HUDEP-2 (cell line): ENCODE measurements at regions not wholly inside any gene's neighbourhood (a gene's known extent, or its start where the extent isn't known, plus 50 kb on each side); places are given as distances from the start of the nearest gene placed in this dataset.

Source experiments
- DNase-seq, 76 experiments: peaks; one replicate each; lab custom pipeline; 2025; ENCODE audit not compliant: unreplicated experiment in 76 of 76; lab: John Stamatoyannopoulos, UW

GRCh38 chr10:131017566-131018285, 293.8 kb downstream of the TCERG1L start:
- DNase-seq: no peak

GRCh38 chr10:131018886-131019500, 292.5 kb downstream of the TCERG1L start:
- no peak for DNase-seq

- DNase-seq: no peak
These were observed 291.8 kb downstream of the TCERG1L start for GRCh38 chr10:131019696-131020095.

- no peak for DNase-seq
These were observed 290.7 kb downstream of the TCERG1L start for GRCh38 chr10:131020775-131021174.

- DNase-seq: no peak
These were observed 290.1 kb downstream of the TCERG1L start for GRCh38 chr10:131021246-131021895.

- no peak for DNase-seq
These were observed 289.6 kb downstream of the TCERG1L start for GRCh38 chr10:131021969-131022368.

GRCh38 chr10:131022369-131022768, 289.2 kb downstream of the TCERG1L start:
- DNase-seq: no peak

- DNase-seq: no peak
These were observed 288.5 kb downstream of the TCERG1L start for GRCh38 chr10:131022981-131023380.

GRCh38 chr10:131024259-131025131, 287.0 kb downstream of the TCERG1L start:
- DNase-seq: no peak

GRCh38 chr10:131025333-131025732, 286.2 kb downstream of the TCERG1L start:
- DNase-seq: no peak

GRCh38 chr10:131027256-131027655, 284.3 kb downstream of the TCERG1L start:
- DNase-seq: no peak

- DNase-seq: no peak
These were observed 280.2 kb downstream of the TCERG1L start for GRCh38 chr10:131031346-131031745.

- DNase-seq: no peak
These were observed 279.0 kb downstream of the TCERG1L start for GRCh38 chr10:131032329-131033165.

GRCh38 chr10:131033166-131034085, 278.1 kb downstream of the TCERG1L start:
- DNase-seq: no peak

GRCh38 chr10:131034451-131034850, 277.1 kb downstream of the TCERG1L start:
- DNase-seq: no peak

- no peak for DNase-seq
These were observed 275.7 kb downstream of the TCERG1L start for GRCh38 chr10:131035779-131036178.

GRCh38 chr10:131038056-131038455, 273.5 kb downstream of the TCERG1L start:
- DNase-seq: no peak

- no peak for DNase-seq
These were observed 270.5 kb downstream of the TCERG1L start for GRCh38 chr10:131041031-131041430.

- no peak for DNase-seq
These were observed 270.1 kb downstream of the TCERG1L start for GRCh38 chr10:131041441-131041840.
